ENCODE measurements at regions not wholly inside any gene's neighbourhood (a gene's known extent, or its start where the extent isn't known, plus 50 kb on each side); places are given as distances from the start of the nearest gene placed in this dataset.

GRCh38 chr5:125708583-125708982 is 714.6 kb upstream of the GRAMD2B start:
- no peaks in the 10 kb centered on the region for H3K27me3 ChIP-seq (ENCODE audit: control insufficient read depth, insufficient read depth, low read length)
- no peak overlapping the region for H3K4me3 ChIP-seq (ENCODE audit: low read length)
- no peaks in the 10 kb centered on the region for H3K4me1 ChIP-seq (ENCODE audit: control insufficient read depth, insufficient read depth, low read length)
- no CpG with 5 or more reads among the region's 2 CpGs for WGBS (ENCODE audit: insufficient coverage)
- DNase-seq: no peak
- peaks cover 2% of the 10 kb centered on the region for H3K9me3 ChIP-seq (replicated peaks; ENCODE audit: control insufficient read depth, low read depth, low read length)
- H3K27ac ChIP-seq (ENCODE audit: low read length): no peak overlapping the region
- no peaks in the 10 kb centered on the region for H3K36me3 ChIP-seq (ENCODE audit: control insufficient read depth, insufficient read depth, low read length)

- Histone ChIP-seq H3K27ac (ENCODE audit: low read length) (no peak overlapping the region), H3K36me3 (ENCODE audit: control insufficient read depth, insufficient read depth, low read length) (no peaks in the 10 kb centered on the region), H3K4me3 (ENCODE audit: low read length) (no peak overlapping the region), H3K9me3 (replicated peaks; ENCODE audit: control insufficient read depth, low read depth, low read length) (no peaks in the 10 kb centered on the region), H3K4me1 (ENCODE audit: control insufficient read depth, insufficient read depth, low read length) (no peaks in the 10 kb centered on the region), H3K27me3 (ENCODE audit: control insufficient read depth, insufficient read depth, low read length) (no peaks in the 10 kb centered on the region)
- WGBS (ENCODE audit: insufficient coverage): no CpG with 5 or more reads among the region's 2 CpGs
- DNase-seq: no peak
Observed at GRCh38 chr5:125710745-125711144, 712.5 kb upstream of the GRAMD2B start.

- Histone ChIP-seq H3K27ac (ENCODE audit: low read length) (no peak overlapping the region), H3K27me3 (ENCODE audit: control insufficient read depth, insufficient read depth, low read length) (no peaks in the 10 kb centered on the region), H3K4me3 (ENCODE audit: low read length) (no peak overlapping the region), H3K36me3 (ENCODE audit: control insufficient read depth, insufficient read depth, low read length) (no peaks in the 10 kb centered on the region), H3K4me1 (ENCODE audit: control insufficient read depth, insufficient read depth, low read length) (no peaks in the 10 kb centered on the region), H3K9me3 (replicated peaks; ENCODE audit: control insufficient read depth, low read depth, low read length) (no peaks in the 10 kb centered on the region)
- DNase-seq: no peak
- WGBS (ENCODE audit: insufficient coverage): no CpG with 5 or more reads among the region's 1 CpG
Observed at GRCh38 chr5:125712397-125712796, 710.8 kb upstream of the GRAMD2B start.

GRCh38 chr5:125713109-125713805 is 710.0 kb upstream of the GRAMD2B start:
- Histone ChIP-seq H3K27ac (ENCODE audit: low read length) (no peak overlapping the region), H3K9me3 (replicated peaks; ENCODE audit: control insufficient read depth, low read depth, low read length) (no peaks in the 10 kb centered on the region), H3K4me3 (ENCODE audit: low read length) (no peak overlapping the region), H3K27me3 (ENCODE audit: control insufficient read depth, insufficient read depth, low read length) (no peaks in the 10 kb centered on the region), H3K4me1 (ENCODE audit: control insufficient read depth, insufficient read depth, low read length) (no peaks in the 10 kb centered on the region), H3K36me3 (ENCODE audit: control insufficient read depth, insufficient read depth, low read length) (no peaks in the 10 kb centered on the region)
- no peak for DNase-seq
- WGBS (ENCODE audit: insufficient coverage): 87% methylated on average over 3 of the region's 8 CpGs

- Histone ChIP-seq H3K4me3 (ENCODE audit: low read length) (no peak overlapping the region), H3K27ac (ENCODE audit: low read length) (no peak overlapping the region), H3K27me3 (ENCODE audit: control insufficient read depth, insufficient read depth, low read length) (no peaks in the 10 kb centered on the region), H3K4me1 (ENCODE audit: control insufficient read depth, insufficient read depth, low read length) (no peaks in the 10 kb centered on the region), H3K9me3 (replicated peaks; ENCODE audit: control insufficient read depth, low read depth, low read length) (no peaks in the 10 kb centered on the region), H3K36me3 (ENCODE audit: control insufficient read depth, insufficient read depth, low read length) (no peaks in the 10 kb centered on the region)
- WGBS (ENCODE audit: insufficient coverage): no CpG with 5 or more reads among the region's 2 CpGs
- DNase-seq: peak; percentile 23
Observed at GRCh38 chr5:125715216-125715615, 708.0 kb upstream of the GRAMD2B start.

- no peak for DNase-seq
- Histone ChIP-seq H3K4me3 (ENCODE audit: low read length) (no peak overlapping the region), H3K27ac (ENCODE audit: low read length) (no peak overlapping the region), H3K36me3 (ENCODE audit: control insufficient read depth, insufficient read depth, low read length) (no peaks in the 10 kb centered on the region), H3K4me1 (ENCODE audit: control insufficient read depth, insufficient read depth, low read length) (no peaks in the 10 kb centered on the region), H3K9me3 (replicated peaks; ENCODE audit: control insufficient read depth, low read depth, low read length) (no peaks in the 10 kb centered on the region), H3K27me3 (ENCODE audit: control insufficient read depth, insufficient read depth, low read length) (no peaks in the 10 kb centered on the region)
Observed at GRCh38 chr5:125717209-125717608, 706.0 kb upstream of the GRAMD2B start.

- Histone ChIP-seq H3K9me3 (replicated peaks; ENCODE audit: control insufficient read depth, low read depth, low read length) (no peaks in the 10 kb centered on the region), H3K27ac (ENCODE audit: low read length) (peak overlapping the region; percentile 53), H3K36me3 (ENCODE audit: control insufficient read depth, insufficient read depth, low read length) (no peaks in the 10 kb centered on the region), H3K4me1 (ENCODE audit: control insufficient read depth, insufficient read depth, low read length) (no peaks in the 10 kb centered on the region), H3K27me3 (ENCODE audit: control insufficient read depth, insufficient read depth, low read length) (no peaks in the 10 kb centered on the region), H3K4me3 (ENCODE audit: low read length) (no peak overlapping the region)
- DNase-seq: peak; percentile 72
- 41% methylated on average over 5 of the region's 9 CpGs for WGBS (ENCODE audit: insufficient coverage)
Observed at GRCh38 chr5:125719681-125720347, 703.4 kb upstream of the GRAMD2B start.

- no peaks in the 10 kb centered on the region for H3K9me3 ChIP-seq (replicated peaks; ENCODE audit: control insufficient read depth, low read depth, low read length)
- WGBS (ENCODE audit: insufficient coverage): no CpG with 5 or more reads among the region's 2 CpGs
- DNase-seq: peak; percentile 23
- H3K27me3 ChIP-seq (ENCODE audit: control insufficient read depth, insufficient read depth, low read length): no peaks in the 10 kb centered on the region
- H3K27ac ChIP-seq (ENCODE audit: low read length): peak overlapping the region; percentile 53
- H3K4me3 ChIP-seq (ENCODE audit: low read length): no peak overlapping the region
- no peaks in the 10 kb centered on the region for H3K36me3 ChIP-seq (ENCODE audit: control insufficient read depth, insufficient read depth, low read length)
- H3K4me1 ChIP-seq (ENCODE audit: control insufficient read depth, insufficient read depth, low read length): no peaks in the 10 kb centered on the region
Observed at GRCh38 chr5:125720348-125720685, 702.9 kb upstream of the GRAMD2B start.

GRCh38 chr5:125720721-125721120 is 702.5 kb upstream of the GRAMD2B start:
- DNase-seq: no peak
- no peak overlapping the region for H3K4me3 ChIP-seq (ENCODE audit: low read length)
- no peaks in the 10 kb centered on the region for H3K4me1 ChIP-seq (ENCODE audit: control insufficient read depth, insufficient read depth, low read length)
- H3K9me3 ChIP-seq (replicated peaks; ENCODE audit: control insufficient read depth, low read depth, low read length): no peaks in the 10 kb centered on the region
- no peak overlapping the region for H3K27ac ChIP-seq (ENCODE audit: low read length)
- no peaks in the 10 kb centered on the region for H3K27me3 ChIP-seq (ENCODE audit: control insufficient read depth, insufficient read depth, low read length)
- WGBS (ENCODE audit: insufficient coverage): no CpG with 5 or more reads among the region's 1 CpG
- H3K36me3 ChIP-seq (ENCODE audit: control insufficient read depth, insufficient read depth, low read length): no peaks in the 10 kb centered on the region

- no CpG with 5 or more reads among the region's 1 CpG for WGBS (ENCODE audit: insufficient coverage)
- Histone ChIP-seq H3K4me1 (ENCODE audit: control insufficient read depth, insufficient read depth, low read length) (no peaks in the 10 kb centered on the region), H3K27me3 (ENCODE audit: control insufficient read depth, insufficient read depth, low read length) (no peaks in the 10 kb centered on the region), H3K27ac (ENCODE audit: low read length) (no peak overlapping the region), H3K36me3 (ENCODE audit: control insufficient read depth, insufficient read depth, low read length) (no peaks in the 10 kb centered on the region), H3K9me3 (replicated peaks; ENCODE audit: control insufficient read depth, low read depth, low read length) (no peaks in the 10 kb centered on the region), H3K4me3 (ENCODE audit: low read length) (no peak overlapping the region)
- no peak for DNase-seq
Observed at GRCh38 chr5:125722550-125722949, 700.7 kb upstream of the GRAMD2B start.
